ENCODE measurements at regions not wholly inside any gene's neighbourhood (a gene's known extent, or its start where the extent isn't known, plus 50 kb on each side); places are given as distances from the start of the nearest gene placed in this dataset.

GRCh38 chr7:11294965-11295364 is 321.3 kb downstream of the PHF14 start:
- H3K4me1 ChIP-seq (ENCODE audit: insufficient read depth), result peaks cover 9% of the 10 kb centered on the region
- DNase-seq (ENCODE audit: low spot score), result peak; percentile 36
- H3K27ac Mint-ChIP-seq, result no peak overlapping the region
- no peaks in the 10 kb centered on the region for H4K20me1 ChIP-seq (replicated peaks; ENCODE audit: insufficient read depth)
- no peaks in the 10 kb centered on the region for H3K79me2 ChIP-seq (replicated peaks; ENCODE audit: insufficient read depth)
- no peaks in the 10 kb centered on the region for H3K36me3 ChIP-seq (ENCODE audit: insufficient read depth)
- H3K27me3 Mint-ChIP-seq (ENCODE audit: insufficient read depth, low read depth, poor library complexity), result no peaks in the 10 kb centered on the region
- H3K9me2 ChIP-seq (ENCODE audit: insufficient read depth), result no peaks in the 10 kb centered on the region
- ATAC-seq, result no peak
- peaks cover 16% of the 10 kb centered on the region for H3K4me1 Mint-ChIP-seq
- H3K4me3 ChIP-seq, result no peak overlapping the region
- no peaks in the 10 kb centered on the region for H3F3A ChIP-seq (replicated peaks; ENCODE audit: low read depth)
- H3K36me3 Mint-ChIP-seq (ENCODE audit: low read depth), result no peaks in the 10 kb centered on the region
- 0 out of 2 replicates have a peak overlapping the region, but pooled peaks have one; percentile 16 for H2AFZ ChIP-seq
- TF ChIP-seq ETS1 (IDR thresholded peaks at IDR 0.05) (no peak), POLR2AphosphoS5 (IDR thresholded peaks at IDR 0.05; ENCODE audit: low read depth) (no peak), ZNF462 (CRISPR knock-in tag; IDR thresholded peaks at IDR 0.05) (no peak), JUNB (IDR thresholded peaks at IDR 0.05; ENCODE audit: unreplicated experiment) (no peak), CREB1 (CRISPR knock-in tag; IDR thresholded peaks at IDR 0.05; ENCODE audit: low read depth) (no peak)
- H3K4me2 ChIP-seq, result no peak overlapping the region
- H3K27ac ChIP-seq (ENCODE audit: low read depth), result no peak overlapping the region
- no peak overlapping the region for H3K4me3 Mint-ChIP-seq
- no peaks in the 10 kb centered on the region for H3K27me3 ChIP-seq (ENCODE audit: insufficient read depth)
- H3K9me3 Mint-ChIP-seq, result no peaks in the 10 kb centered on the region

- H3K79me2 ChIP-seq (replicated peaks; ENCODE audit: insufficient read depth), result no peaks in the 10 kb centered on the region
- DNase-seq (ENCODE audit: low spot score) (no peak), ATAC-seq (no peak)
- no peaks in the 10 kb centered on the region for H3K9me2 ChIP-seq (ENCODE audit: insufficient read depth)
- no peaks in the 10 kb centered on the region for H4K20me1 ChIP-seq (replicated peaks; ENCODE audit: insufficient read depth)
- peaks cover 16% of the 10 kb centered on the region for H3K4me1 Mint-ChIP-seq
- H3K4me1 ChIP-seq (ENCODE audit: insufficient read depth), result peaks cover 9% of the 10 kb centered on the region
- no peak overlapping the region for H3K27ac Mint-ChIP-seq
- H3K36me3 Mint-ChIP-seq (ENCODE audit: low read depth), result no peaks in the 10 kb centered on the region
- H3K9me3 Mint-ChIP-seq, result no peaks in the 10 kb centered on the region
- peak overlapping the region; percentile 77; the same call in 1 of the 2 replicates for H2AFZ ChIP-seq
- no peak overlapping the region for H3K4me2 ChIP-seq
- no peaks in the 10 kb centered on the region for H3K27me3 ChIP-seq (ENCODE audit: insufficient read depth)
- no peak overlapping the region for H3K4me3 Mint-ChIP-seq
- no peaks in the 10 kb centered on the region for H3K27me3 Mint-ChIP-seq (ENCODE audit: insufficient read depth, low read depth, poor library complexity)
- H3K4me3 ChIP-seq, result no peak overlapping the region
- no peaks in the 10 kb centered on the region for H3K36me3 ChIP-seq (ENCODE audit: insufficient read depth)
- no peak overlapping the region for H3K27ac ChIP-seq (ENCODE audit: low read depth)
- H3F3A ChIP-seq (replicated peaks; ENCODE audit: low read depth), result no peaks in the 10 kb centered on the region
- TF ChIP-seq CTCF (conservative IDR thresholded peaks at IDR 0.05; ENCODE audit: low read depth in 2 of 2) (no peak), ZNF331 (CRISPR knock-in tag; IDR thresholded peaks at IDR 0.05; ENCODE audit: low read depth) (no peak), EZH2 (IDR thresholded peaks at IDR 0.05; ENCODE audit: low read depth, unreplicated experiment) (no peak)
Measured at GRCh38 chr7:11297126-11297625, 323.5 kb downstream of the PHF14 start.

All from GM23338 (cell line).